HG02763 (cell line): ENCODE measurements at regions not wholly inside any gene's neighbourhood (a gene's known extent, or its start where the extent isn't known, plus 50 kb on each side); places are given as distances from the start of the nearest gene placed in this dataset.

Source experiments
- ATAC-seq: cut with Tn5 transposase; IDR thresholded peaks from one replicate; pipeline ENCODE4 v1.9.1; 2021; ENCODE audit warnings: mild to moderate bottlenecking, moderate library complexity; ENCODE audit not compliant: unreplicated experiment

DNA sequence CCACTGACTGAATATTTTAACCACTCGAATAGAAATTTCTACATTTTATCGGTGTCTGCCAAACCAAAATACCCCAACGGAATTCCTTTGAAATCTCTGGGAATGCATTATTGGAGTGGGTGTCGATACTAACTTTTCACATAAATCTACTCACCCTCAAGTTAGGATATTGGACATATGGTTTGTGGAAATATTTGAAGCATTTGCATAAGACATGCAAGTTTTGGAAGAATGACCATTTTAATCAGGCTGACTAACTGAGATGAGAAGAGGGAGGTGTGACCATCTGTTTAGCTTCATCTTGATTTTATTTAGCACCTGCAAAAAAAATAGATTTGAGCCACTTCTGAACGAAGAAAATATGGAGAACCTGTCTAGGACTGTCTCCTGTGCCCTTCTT, 61.2 kb downstream of the KLF6 start:
- no peak for ATAC-seq

DNA sequence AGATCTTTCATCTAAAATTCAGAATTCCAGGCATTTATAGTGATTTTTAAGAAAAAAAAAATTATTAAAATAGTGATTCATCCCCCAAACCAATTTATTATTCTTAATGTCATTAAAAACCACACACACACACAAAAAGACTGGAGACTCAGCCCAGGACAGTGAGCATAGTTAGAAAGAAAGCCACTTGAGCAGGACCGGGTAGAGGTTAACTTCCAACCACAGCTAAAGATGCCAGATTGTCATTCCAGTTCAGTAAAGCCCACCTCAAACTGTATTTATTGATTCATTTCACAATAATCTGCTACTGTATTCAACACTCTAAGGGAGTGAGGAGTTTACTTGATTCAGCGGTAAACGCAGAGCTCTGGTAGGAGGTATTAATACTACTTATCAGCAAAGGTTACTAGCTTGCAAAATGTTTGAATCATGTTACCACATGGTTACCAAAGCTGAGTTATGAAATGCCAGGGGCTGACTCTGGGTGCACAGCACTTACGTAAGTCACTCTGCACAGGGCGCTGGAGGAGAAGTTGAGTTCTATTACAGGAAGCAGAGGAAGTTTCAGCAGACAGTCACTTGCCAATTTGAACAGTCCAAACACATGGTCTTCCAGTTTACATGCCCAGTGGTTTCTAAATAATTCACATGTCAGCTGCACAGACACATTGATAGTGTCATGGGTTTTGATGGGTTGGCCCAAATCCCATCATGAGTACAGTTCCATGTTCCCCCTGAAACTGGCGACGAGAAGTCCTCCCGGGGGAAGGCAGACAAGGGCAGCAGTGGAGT, 64.6 kb downstream of the KLF6 start:
- ATAC-seq, result no peak

DNA sequence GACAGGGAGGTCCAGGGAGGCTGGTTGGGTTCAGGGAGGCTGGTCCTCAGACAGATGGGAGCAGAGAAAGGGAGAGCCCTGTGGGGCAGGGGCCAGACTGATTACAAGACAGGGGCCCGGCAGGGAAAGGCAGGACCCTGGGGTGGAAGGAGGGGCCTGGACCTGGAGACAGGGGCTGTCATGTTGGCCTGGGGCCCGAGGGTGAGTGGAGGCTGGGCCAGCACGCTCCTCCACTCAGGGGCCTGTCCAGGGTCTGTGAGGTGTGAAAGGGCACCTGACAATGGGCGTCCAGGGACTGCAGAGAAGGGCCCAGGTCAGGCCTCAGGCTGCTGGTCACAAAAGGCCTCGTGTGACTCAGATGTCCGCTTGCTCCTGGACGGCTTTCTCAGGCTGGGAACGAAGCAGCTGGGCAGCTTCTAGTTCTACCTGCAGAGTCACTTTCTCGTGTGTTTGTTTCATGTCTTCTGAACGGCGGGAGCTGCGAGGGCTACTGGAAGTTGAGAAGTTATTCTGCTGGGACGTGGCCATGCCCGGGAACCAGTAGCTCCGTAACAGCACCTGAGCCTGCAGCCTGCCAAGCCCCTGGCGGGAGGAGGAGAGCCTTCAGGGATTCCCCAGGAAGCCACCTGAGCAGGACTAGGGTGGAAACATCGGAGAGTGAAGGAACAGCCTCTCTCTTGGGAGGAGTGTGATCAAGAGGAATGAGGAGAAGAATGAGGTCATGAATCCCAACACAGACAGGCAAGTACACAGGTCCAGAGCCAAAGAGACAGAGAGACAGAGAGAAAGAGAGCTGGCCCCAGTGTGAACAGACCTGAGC, 65.8 kb downstream of the KLF6 start:
- no peak for ATAC-seq

DNA sequence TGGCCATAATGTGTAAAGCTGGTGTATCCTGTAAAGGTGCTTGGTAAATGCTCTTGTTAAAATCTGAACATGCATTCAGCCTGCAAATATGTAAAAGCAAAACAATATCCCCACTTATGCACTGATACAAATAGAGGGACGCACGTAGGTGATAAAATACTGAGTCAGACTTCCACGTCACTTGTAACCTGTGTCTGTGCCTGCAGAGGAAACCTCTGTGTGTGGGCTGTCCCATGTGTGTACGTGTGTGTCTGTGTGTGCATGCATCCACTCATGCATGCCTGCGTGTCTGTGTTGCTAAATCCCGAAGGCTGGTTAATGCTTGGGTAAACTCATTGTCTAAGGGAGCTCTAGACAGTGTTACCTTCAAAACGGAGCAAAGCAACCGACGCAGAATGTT, 68.9 kb downstream of the KLF6 start:
- no peak for ATAC-seq

DNA sequence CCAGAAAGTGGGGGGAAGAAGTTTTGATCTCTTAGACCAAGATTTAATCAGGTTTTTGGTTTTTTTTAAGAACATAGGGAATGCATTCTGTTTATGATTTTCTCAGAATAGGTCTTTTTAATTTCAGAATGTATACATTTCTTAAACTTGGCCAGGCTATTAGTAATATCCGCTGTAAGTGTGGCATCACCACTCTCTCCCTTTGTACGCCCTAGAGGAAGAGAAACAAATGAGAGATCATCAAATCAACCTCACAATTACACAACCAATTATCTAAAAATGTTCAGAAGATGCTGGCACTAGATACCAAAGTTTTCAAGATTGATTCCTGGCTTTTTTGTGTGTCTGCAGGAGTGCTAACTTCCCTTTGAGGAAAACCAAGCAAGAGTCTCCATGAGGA, 70.0 kb downstream of the KLF6 start:
- ATAC-seq, result no peak

DNA sequence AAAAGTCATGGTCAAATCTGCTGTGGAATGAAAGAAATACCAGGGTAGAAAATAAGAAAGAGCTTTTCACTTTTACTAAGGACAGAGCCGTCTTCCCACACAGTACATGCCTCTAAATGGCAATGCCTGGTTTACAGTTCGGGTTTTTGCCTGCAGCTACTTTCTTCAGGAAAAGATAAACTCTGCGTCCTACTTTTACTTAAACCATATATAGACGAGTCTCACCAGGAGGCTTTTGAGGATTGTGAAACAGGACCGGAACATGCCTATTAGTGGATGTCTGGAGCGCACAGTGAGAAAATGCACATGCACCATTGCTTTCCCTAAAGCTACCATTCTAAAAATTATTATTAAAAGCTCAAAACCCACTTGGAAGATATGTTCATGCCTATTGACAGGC, 70.5 kb downstream of the KLF6 start:
- no peak for ATAC-seq

DNA sequence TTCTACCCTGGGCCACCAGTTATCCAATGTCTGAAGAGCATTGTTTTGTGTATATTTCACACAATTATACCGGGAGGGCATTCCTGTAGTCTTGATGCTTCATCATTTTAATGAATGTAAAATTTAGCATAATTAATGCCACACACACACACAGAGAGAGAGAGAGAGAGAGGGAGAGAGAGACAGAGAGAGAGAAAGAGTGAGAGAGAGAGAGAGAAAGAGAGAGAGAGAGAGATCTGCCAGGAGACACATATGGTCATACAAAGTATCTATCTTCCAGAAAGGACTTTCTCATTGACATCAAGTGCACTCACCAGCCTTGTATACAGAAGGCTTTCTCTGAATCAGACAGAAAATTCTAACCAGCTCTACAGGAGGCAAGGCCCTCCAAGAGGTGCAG, 72.3 kb downstream of the KLF6 start:
- no peak for ATAC-seq

DNA sequence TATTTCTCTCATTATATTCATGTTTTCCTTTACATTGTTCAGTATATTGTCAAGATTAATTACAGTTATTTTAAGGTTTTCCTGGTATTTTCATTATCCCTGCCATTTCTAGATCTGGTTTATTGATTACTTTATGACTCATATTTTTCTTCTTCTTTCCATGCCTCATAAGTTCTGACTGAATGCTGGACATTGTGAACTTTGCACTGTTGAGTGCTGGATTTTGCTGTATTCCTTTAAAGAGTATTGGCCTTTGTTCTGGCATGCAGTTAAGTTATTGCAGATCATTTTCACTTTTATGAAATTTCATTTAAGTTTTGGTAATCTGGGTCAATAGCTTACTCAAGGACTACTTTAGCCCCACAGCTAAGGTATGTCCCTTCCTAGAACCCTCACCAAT, 73.1 kb downstream of the KLF6 start:
- no peak for ATAC-seq

DNA sequence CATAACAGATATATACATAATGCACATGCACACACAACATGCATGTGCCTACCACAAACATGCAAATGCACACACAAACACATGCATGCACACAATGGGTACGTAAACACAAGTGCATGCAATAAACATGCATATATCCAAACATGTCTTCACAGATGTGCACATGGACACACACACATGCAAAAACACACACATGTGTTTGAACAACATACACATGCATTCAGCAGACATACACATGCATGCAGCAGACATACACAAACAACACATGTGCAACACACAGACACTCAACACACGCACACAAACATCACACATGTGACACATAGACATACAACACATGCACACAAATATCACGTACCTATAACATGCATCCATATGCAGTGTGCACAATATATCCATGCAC, 74.2 kb downstream of the KLF6 start:
- ATAC-seq, result no peak

DNA sequence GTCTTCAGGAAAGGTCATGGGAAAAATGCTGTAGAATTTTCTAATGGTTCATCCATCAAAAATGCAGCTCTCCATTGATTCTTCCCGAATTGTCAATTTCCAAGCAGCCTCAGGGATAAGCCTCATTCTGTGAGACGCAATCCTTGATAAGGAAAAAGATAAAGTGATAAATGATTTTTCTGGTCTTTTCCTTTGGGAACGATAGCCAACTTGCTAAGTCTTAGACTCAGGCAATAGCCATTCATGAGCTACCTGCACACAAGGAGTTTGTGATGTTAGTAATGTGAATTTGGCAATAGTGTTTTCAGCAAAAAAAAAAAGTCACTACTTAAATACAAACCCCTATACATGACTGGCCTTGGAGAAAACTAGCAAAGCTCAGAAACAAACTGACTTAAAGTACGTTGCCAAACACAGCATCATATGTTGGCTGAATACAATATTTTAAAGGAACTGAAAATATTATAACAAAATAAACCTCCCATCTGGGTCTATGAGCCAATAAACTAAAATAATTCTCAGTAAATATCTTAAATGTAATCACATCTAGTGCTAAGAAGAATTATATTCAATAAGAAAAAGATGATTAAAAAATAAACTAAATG, 75.5 kb downstream of the KLF6 start:
- ATAC-seq, result no peak

DNA sequence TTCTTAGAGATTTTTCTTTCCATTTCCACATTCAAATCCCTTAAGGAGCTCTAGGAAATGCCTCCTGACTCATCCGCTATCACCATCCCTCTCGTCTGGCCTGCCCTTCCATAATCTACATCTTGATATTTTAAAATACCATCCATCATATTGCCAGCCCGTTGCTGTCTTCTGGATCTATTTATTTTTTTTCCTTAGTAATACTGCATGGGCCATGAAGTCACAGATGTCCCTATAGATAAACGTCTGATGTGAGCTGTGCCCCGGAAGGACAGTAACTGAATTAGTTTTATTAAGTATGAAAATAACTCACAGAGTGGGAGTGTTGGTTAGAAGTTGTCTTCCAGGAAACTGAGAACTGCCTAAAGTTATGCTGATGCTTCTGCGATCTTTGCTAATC, 76.2 kb downstream of the KLF6 start:
- ATAC-seq, result no peak

DNA sequence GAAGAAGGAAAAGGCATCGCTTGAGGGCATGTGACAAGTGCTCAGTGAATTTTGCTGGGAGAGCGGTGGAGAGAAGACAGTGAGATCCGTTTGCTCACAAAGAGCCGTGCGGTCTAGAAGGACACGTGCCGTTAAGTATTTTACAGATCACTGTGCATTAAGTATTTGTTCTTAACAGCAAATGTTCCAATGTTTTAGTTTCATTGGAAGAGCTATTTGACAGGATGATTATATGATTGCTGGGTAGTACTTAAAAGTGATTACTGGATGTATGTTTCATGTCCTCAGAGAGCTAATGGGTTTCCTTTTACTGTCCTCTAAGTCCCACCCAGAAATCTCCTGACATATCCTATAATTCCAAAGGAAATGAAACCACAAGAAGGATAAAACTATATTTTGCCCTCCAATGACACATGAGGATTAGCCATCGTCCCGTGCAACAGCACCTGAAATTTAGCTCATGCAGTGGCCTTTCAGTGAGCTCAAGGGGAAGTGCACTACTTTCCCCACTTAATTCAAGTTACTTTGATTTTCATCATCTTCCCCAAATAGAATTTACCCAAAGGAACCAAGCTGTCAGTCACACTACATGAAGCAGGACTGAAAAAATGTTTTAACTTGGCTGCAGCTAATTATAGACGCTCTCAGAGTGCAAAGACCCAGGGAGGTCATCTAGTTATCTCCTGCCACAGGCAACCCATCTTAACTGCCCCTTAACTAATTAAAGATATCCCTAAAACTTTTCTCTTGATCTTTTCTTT, 80.3 kb downstream of the KLF6 start:
- no peak for ATAC-seq

DNA sequence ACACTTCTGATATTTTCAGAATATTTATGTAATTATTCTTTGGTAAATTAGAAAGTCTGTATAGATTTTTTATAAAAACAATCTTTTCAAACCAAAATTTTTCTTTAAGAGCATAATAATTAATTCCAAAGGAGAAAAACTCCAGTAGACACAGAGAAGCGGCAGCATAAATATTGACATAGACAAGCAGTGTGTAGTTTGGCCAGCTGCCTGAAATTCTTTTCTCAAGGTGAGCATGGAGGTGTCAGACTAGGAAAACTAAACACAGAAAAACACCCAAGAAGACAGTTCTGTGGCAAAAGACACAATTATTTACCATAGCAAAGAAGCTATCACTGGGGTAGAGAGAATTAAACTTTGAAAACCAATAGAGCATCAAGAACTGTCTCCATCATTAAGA, 82.4 kb downstream of the KLF6 start:
- ATAC-seq, result no peak

DNA sequence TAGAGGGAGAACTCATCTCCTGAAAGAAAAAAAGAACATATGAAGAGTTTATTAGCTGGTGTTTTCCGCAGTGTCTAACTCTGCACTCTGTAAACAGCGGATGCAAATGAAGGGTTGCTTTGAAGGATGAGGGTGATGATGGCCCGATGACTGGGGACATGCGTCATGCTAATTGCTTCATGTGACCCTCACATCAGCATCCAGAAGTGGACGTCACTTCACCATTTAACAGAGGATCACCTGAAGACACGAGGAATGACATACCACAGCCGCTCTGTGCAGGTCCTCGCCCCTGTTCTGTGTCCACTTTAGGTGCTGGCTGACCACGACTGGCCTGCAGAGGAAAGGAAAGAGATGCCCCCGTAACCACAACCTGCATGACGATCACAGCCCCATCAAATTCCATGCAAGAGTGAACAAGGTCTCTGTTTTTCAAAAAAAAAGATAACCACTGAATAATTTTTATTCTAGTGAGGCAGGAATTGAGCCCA, 82.9 kb downstream of the KLF6 start:
- ATAC-seq, result no peak

DNA sequence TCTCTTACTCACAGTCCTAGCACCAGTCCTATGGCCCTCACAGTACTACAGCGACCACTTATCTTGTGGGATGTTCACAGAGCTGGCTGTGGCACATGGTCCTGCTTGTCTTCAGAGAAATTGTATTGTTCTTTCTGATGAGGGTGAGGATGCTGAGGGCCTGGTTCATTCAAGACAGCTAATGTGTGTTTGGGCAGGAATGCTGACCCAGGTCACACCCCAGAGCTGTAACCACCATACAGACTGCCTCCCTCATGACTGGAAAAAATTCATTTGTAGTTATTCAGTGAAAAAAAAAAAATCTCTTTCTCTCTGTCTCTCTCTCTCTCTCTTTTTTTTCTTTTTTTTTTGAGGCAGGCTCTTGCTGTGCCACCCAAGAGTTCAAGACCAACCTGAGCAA, 83.5 kb downstream of the KLF6 start:
- no peak for ATAC-seq

DNA sequence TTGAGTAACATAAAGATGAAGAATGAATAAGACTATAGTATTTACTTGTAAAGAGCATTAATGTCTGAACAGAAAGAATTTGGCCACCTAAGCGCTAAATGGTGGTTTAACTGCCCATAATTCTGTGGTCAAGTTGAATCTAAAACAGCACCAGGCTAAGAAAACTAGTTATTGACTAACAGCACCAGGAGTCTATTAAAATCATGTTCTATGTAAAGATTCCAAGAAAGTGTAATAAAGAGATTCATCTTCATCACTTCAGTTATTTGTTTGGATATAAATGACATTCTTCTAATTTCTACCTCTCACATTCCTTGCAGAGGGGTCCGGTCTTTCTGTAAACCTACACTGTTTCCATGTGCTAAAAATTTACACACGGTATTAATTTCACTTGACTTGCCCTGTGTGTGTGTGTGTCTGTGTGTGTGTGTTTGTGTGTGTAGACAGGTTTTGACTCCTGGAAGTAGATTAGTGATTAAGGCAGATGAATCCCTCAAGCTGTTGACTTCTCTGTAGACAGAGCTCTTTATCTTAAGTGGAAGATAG, 84.4 kb downstream of the KLF6 start:
- ATAC-seq, result no peak

DNA sequence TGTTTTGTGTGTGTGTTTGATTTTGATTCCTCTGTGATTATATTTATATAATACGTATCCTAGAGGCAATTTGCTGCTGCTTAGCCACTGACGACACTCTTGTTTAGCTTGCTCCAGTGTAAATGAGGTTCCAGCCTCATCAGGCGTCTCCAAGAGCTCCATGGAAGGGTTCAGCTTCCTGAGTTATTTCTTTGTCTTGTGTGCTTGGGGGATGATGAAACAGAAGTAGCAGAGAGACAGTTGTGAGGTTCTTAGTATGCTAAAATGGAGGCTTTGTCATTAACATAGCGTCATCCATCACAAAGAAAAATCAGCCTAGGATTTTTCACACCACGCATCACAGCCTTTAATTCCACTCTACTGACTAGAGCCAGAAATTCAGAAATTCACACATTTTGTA, 85.1 kb downstream of the KLF6 start:
- no peak for ATAC-seq

DNA sequence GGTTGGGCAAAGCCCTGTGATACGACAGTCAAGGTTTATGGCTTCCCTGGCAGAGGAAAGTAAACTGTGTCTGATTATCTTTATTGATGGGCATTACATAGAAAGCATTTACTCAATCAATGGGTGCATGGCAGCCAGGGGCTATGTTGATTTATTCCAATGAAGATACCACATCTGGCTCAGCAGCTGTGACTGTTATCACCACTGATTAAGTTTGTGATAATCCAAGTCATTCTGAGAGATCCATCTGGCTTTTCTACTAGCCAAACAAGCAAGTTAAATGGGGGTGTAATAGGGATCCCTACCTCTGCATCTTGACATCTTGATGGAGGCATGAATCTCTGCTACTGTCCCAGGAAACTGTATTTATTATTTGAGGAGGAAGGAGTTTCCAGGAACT, 86.7 kb downstream of the KLF6 start:
- ATAC-seq, result no peak

DNA sequence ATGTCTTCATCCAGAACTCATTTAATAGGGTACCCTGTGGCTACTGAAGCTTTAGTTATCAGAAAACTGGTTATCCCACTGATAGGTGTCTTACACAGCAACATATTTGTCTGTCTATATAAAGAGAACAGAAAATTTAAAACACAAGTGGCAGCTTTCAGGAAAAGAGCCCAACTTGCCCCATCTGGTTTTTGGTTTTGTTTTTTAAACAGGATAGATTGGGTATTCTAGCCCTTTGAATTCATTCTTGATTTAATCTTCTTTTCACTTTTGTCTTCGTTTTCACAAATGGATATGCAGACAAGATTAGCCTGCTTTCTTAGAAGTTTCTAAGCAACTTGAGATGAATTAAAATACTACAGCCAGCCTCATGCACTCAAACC, 91.3 kb downstream of the KLF6 start:
- no peak for ATAC-seq

DNA sequence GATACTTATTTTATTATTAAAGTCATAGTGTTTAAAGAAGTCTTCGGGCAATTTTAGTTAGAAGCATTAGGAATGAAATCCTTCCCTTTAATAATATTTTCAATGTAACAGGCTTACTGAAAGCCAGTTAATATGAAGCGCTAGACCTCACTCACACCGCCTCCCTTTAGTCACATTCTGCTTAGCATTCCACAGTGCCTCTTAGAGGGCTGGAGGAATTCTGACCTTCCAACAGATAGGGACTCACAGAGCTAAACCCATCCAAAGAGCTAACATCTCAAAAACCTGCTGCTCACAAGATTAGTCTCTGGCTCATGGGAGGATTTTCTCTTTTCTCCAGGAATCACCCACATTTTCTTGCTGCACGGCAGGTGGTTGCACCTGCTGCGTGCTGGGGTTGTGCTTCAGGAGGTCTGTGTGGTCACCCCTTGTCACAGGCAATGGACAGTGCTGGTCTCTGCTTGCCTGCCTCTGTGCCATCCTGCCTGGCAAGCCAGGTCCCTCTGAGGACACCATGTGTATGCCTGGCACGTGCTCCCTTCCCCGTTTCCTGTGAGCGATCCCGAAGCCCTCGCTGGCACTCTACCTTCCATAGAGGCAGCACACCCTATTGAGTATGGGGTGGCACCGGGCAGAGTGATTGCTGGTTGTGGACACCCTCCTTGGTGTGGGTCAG, 91.8 kb downstream of the KLF6 start:
- no peak for ATAC-seq
